ENCODE measurements at regions not wholly inside any gene's neighbourhood (a gene's known extent, or its start where the extent isn't known, plus 50 kb on each side); places are given as distances from the start of the nearest gene placed in this dataset.
"Not testable (repeated sequence)": the region's sequence is repeated elsewhere in the genome, so short reads cannot be mapped to it uniquely, and the experiment has no call there.

- TF ChIP-seq CTCF (IDR thresholded peaks at IDR 0.05; ENCODE audit: low read length); EZH2 (optimal IDR thresholded peaks at IDR 0.05; ENCODE audit: low read depth, low read length); EZH2phosphoT487 (IDR thresholded peaks at IDR 0.05; ENCODE audit: low read length): not testable (repeated sequence)
Observed at GRCh38 chr9:39624048-39624447, 268.6 kb downstream of the SPATA31A1 start.
